ENCODE measurements at regions not wholly inside any gene's neighbourhood (a gene's known extent, or its start where the extent isn't known, plus 50 kb on each side); places are given as distances from the start of the nearest gene placed in this dataset.

DNA sequence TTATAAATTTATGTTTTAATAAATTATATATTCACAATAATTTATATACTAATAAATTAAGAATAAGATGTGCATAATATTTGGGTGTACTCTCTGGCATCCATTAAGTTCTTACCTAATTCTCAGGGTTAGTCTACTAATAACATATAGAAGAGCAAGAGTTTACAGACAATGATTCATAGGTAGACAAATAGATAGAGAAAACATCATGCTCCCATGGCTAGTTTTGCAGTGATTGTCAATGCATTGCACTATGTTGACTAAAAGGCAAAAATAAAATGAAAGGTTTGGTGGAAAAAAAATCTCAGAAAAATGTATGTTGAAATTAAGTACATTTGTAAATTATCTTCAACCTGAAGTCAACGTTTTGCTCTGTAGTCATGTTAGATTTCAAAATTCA, 606.0 kb downstream of the KCTD8 start:
- TF ChIP-seq POLR2AphosphoS5 (IDR thresholded peaks at IDR 0.05; ENCODE audit: low read depth, low read length) (no peak), TAF1 (IDR thresholded peaks at IDR 0.05; ENCODE audit: borderline replicate concordance, low read depth, low read length) (no peak), POLR2A (IDR thresholded peaks at IDR 0.05; ENCODE audit: low read depth, low read length) (no peak)
- FAIRE-seq (no peak), DNase-seq (ENCODE audit: insufficient read length) (no peak)

DNA sequence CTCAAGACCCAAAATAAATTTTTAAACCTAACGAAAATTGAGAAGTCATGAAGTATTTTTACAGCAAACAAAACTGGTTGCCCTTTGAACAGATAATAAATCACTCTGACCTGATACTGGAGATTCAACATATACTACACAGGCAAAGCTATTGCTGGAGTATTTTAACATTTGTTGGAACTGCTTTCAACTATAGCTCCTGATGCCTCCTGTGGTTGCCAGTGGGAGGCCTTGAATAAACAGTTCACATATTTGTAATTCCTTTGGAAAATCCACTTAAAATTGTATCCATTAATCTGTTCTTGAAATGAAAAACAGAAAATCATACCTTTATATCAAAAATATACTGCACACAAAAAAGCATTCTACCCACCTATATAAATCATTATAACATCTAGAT, 605.1 kb downstream of the KCTD8 start:
- DNase-seq (ENCODE audit: insufficient read length), result no peak
- FAIRE-seq, result no peak
- TF ChIP-seq POLR2AphosphoS5 (IDR thresholded peaks at IDR 0.05; ENCODE audit: low read depth, low read length), result no peak

DNA sequence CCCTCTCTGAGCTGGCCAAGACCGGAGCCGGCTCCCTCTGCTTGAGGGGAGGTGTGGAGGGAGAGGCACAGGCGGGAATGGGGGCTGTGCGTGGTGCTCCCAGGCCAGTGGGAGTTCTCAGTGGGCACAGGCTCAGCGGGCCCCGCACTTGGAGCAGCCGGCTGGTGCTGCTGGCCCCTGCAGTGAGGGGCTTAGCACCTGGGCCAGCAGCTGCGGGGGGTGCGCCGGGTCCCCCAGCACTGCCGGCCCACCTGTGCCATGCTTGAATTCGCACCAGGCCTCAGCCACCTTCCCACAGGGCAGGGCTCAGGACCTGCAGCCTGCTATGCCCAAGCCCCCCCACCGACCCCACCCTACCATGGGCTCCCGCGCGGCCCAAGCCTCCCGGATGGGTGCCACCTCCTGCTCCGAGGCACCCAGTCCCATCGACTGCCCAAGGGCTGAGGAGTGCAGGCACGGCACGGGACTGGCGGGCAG, 602.5 kb downstream of the KCTD8 start:
- TF ChIP-seq TAF1 (IDR thresholded peaks at IDR 0.05; ENCODE audit: borderline replicate concordance, low read depth, low read length) (no peak), POLR2A (IDR thresholded peaks at IDR 0.05; ENCODE audit: low read depth, low read length) (no peak)
- no peak for FAIRE-seq
- no peak for DNase-seq (ENCODE audit: insufficient read length)

DNA sequence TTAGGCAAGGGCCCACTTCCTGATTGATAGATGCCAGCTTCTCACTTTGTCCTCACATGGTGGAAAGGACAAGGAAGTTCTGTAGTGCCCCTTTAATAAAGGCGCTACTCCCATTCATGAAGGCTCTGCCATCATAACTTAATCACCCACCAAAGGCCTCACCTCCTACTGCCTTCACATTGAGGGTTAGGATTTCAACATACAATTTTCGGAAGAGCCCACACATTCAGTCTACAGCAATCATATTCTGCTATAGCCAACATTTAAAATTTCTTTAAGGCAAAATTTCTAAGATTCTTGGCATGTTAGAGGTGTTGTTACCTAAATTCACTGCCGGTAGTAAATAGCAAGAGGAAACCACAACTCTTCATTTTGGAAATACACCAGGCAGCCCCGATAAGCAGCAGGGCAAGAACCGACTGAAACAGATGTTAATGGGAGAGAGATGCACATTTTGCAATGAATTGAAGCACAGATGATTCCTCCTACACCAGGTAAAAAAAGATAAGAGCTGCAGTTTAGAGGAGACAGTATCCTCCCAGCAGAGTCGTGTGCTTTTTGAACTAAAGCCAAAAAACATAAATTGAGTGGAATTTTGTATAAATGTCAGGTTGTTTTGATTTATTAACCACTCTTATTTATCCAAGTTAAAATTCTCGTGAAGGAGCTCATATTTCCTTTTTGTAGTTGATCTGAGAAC, 594.9 kb downstream of the KCTD8 start:
- no peak for FAIRE-seq
- no peak for DNase-seq (ENCODE audit: insufficient read length)
- TF ChIP-seq TAF1 (IDR thresholded peaks at IDR 0.05; ENCODE audit: borderline replicate concordance, low read depth, low read length), result no peak
- no peak for TF ChIP-seq POLR2A (IDR thresholded peaks at IDR 0.05; ENCODE audit: low read depth, low read length)
- no peak for TF ChIP-seq POLR2AphosphoS5 (IDR thresholded peaks at IDR 0.05; ENCODE audit: low read depth, low read length)

DNA sequence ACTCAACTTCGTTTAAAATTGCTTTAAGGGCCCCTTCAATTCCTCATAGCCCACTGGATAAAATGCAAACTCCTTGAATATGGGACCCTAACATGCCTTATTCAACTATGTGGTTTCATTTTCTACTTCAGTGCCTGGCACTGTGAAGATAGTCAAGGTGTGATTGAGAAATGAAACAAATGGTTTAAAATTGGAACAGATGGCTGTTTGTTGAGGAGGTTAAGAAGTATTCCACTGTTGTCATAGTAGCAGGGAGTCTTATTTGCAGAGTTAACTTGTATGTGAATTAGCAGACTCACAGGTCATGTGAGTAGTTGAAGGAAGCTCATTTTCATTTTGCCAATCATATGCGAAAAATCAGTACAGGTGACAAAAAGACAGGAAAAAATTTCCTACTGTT, 593.3 kb downstream of the KCTD8 start:
- no peak for DNase-seq (ENCODE audit: insufficient read length)
- no peak for TF ChIP-seq POLR2AphosphoS5 (IDR thresholded peaks at IDR 0.05; ENCODE audit: low read depth, low read length)
- TF ChIP-seq POLR2A (IDR thresholded peaks at IDR 0.05; ENCODE audit: low read depth, low read length), result no peak
- no peak for TF ChIP-seq TAF1 (IDR thresholded peaks at IDR 0.05; ENCODE audit: borderline replicate concordance, low read depth, low read length)
- FAIRE-seq, result no peak

DNA sequence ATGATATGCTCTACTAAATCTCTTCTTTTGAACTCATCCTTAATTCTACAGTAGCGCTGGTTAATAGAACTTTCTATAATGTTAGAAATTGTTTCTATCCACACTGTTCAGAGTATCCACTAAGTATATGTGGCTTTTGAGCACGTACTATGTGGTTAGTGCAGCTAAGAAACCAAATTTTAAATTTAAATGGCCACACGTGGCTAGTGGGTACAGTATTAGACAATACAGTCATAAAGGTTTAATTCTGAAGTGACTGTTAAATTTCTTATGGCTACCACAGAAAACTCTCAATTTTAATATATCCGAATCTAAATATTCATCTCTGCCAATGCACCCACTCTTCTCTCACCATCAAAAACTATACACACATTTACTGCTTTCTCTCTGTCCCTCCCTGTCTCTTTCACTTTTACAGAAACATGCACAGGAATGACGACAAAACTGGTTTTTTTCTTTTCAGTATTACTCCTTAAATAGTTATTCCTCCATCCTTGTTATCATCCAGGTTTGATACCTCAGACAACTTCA, 583.9 kb downstream of the KCTD8 start:
- FAIRE-seq (no peak), DNase-seq (ENCODE audit: insufficient read length) (no peak)
- no peak for TF ChIP-seq POLR2AphosphoS5 (IDR thresholded peaks at IDR 0.05; ENCODE audit: low read depth, low read length)
- TF ChIP-seq POLR2A (IDR thresholded peaks at IDR 0.05; ENCODE audit: low read depth, low read length), result no peak
- no peak for TF ChIP-seq TAF1 (IDR thresholded peaks at IDR 0.05; ENCODE audit: borderline replicate concordance, low read depth, low read length)

DNA sequence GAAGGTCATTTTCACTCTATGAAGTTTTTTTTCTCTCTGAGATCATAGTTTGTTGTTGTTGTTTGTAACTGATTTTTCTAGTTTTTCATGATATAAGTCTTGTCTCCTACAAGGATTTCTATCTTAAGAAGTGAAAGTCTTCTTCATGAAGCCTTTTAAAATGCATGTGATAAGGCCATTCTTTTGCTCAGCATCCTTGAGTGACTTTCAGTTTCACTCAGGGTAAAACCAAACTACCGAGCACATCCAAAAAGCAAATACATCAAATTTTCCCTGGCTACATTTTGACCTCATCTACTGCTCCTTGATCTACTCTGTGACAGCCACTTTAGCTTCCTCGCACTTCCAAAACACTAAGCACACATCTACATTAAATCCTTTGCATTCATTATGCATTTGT, 580.7 kb downstream of the KCTD8 start:
- DNase-seq (ENCODE audit: insufficient read length) (no peak), FAIRE-seq (peak; percentile 17)
- TF ChIP-seq POLR2A (IDR thresholded peaks at IDR 0.05; ENCODE audit: low read depth, low read length) (no peak), TAF1 (IDR thresholded peaks at IDR 0.05; ENCODE audit: borderline replicate concordance, low read depth, low read length) (no peak), POLR2AphosphoS5 (IDR thresholded peaks at IDR 0.05; ENCODE audit: low read depth, low read length) (no peak)

DNA sequence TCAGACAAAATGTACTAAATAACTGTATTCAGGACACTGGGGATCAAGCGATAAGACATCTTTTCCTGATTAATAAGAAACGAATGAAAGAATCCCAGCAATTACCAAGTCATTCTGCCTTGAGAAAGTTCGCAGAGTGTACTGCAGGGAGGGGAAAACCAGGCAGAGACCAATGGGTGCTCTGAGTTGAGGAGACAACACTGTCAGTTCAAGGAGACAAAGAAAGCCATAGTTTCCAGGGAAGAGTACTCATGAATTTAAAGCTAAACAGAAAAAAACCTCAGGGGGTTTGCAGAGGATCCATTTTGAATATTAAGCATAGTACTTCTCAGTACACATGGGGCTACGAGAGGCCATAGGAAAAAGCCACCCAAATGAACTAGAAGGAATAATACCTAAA, 573.0 kb downstream of the KCTD8 start:
- no peak for FAIRE-seq
- DNase-seq (ENCODE audit: insufficient read length), result no peak
- TF ChIP-seq POLR2A (IDR thresholded peaks at IDR 0.05; ENCODE audit: low read depth, low read length) (no peak), POLR2AphosphoS5 (IDR thresholded peaks at IDR 0.05; ENCODE audit: low read depth, low read length) (no peak), TAF1 (IDR thresholded peaks at IDR 0.05; ENCODE audit: borderline replicate concordance, low read depth, low read length) (no peak)

DNA sequence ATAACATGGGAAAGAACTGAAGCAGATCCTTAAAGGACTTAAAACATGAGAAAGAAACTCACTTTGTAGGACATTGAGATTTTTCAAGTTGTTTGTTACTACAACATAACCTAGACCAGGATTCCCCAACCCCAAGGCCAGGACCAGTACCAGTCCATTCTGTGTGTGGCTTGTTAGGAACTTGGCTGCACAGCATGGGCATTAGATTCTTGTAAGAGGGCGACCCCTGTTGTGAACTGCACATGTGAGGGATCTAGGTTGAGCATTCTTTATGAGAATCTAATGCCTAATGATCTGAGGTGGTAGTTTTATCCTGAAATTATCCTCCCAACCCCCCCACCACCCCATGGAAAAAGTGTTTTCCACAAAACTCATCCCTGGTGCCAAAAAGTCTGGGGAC, 566.1 kb downstream of the KCTD8 start:
- TF ChIP-seq TAF1 (IDR thresholded peaks at IDR 0.05; ENCODE audit: borderline replicate concordance, low read depth, low read length) (no peak), POLR2A (IDR thresholded peaks at IDR 0.05; ENCODE audit: low read depth, low read length) (no peak), POLR2AphosphoS5 (IDR thresholded peaks at IDR 0.05; ENCODE audit: low read depth, low read length) (no peak)
- FAIRE-seq (no peak), DNase-seq (ENCODE audit: insufficient read length) (no peak)

DNA sequence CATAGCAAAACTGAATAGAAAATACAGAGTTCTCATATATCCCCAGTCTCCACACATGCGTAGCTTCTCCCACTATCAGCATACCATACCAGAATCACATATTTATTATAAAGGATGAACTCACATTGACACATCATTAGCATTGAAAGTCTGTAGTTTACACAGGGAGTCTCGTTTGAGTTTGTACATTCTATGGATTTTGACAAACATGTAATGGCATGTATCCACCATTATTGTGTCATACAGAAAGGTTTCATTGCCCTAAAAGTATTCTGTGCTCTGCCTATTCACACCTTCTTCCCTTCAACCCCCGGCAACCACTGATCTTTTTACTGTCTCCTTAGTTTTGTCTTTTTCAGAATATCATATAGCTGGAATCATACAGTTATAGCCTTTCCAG, 562.4 kb downstream of the KCTD8 start:
- TF ChIP-seq POLR2A (IDR thresholded peaks at IDR 0.05; ENCODE audit: low read depth, low read length) (no peak), TAF1 (IDR thresholded peaks at IDR 0.05; ENCODE audit: borderline replicate concordance, low read depth, low read length) (no peak), POLR2AphosphoS5 (IDR thresholded peaks at IDR 0.05; ENCODE audit: low read depth, low read length) (no peak)

DNA sequence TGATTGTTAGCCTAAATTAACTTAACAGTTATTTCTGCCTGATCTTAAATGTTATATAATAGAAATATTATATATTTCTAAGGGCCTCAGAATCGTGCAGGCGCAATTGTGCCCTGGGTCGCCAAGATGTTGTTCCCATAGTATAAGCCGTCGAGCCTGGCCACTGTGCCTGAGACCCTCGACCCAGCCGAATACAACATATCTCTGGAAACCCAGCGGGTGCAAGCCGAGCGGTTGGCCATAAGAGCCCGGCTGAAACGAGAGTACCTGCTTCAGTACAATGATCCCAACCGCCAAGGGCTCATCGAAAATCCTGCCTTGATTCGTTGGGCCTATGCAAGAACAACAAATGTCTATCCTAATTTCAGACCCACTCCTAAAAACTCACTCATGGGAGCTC, 549.8 kb downstream of the KCTD8 start:
- FAIRE-seq, result no peak
- TF ChIP-seq POLR2AphosphoS5 (IDR thresholded peaks at IDR 0.05; ENCODE audit: low read depth, low read length) (no peak), TAF1 (IDR thresholded peaks at IDR 0.05; ENCODE audit: borderline replicate concordance, low read depth, low read length) (no peak), POLR2A (IDR thresholded peaks at IDR 0.05; ENCODE audit: low read depth, low read length) (no peak)
- DNase-seq (ENCODE audit: insufficient read length), result no peak

More for the DNA sequence above, 562.4 kb downstream of the KCTD8 start:
- DNase-seq (ENCODE audit: insufficient read length) (no peak), FAIRE-seq (no peak)

DNA sequence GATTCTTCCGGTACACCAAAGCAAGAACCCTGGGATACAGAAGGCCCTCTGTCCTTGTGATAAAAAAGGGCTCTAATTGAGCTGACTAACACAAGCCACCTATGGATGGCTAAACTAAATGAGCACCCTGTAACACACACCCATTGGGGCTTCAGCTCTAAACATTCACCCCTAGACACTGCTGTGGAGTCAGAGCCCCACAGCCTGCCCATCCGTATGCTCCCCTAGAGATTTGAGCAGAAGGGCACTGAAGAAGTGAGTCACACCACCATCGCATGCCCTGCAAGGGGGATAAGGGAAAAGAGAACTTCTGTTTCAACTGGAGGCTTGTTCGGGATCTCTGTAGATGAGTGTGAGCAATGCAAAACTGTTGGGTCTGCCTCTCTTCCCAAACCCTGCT, 545.2 kb downstream of the KCTD8 start:
- DNase-seq (ENCODE audit: insufficient read length) (no peak), FAIRE-seq (no peak)
- TF ChIP-seq POLR2AphosphoS5 (IDR thresholded peaks at IDR 0.05; ENCODE audit: low read depth, low read length), result no peak
- TF ChIP-seq TAF1 (IDR thresholded peaks at IDR 0.05; ENCODE audit: borderline replicate concordance, low read depth, low read length), result no peak
- TF ChIP-seq POLR2A (IDR thresholded peaks at IDR 0.05; ENCODE audit: low read depth, low read length), result no peak

Data from GM12892 (cell line).